ENCODE measurements at regions not wholly inside any gene's neighbourhood (a gene's known extent, or its start where the extent isn't known, plus 50 kb on each side); places are given as distances from the start of the nearest gene placed in this dataset.

DNA sequence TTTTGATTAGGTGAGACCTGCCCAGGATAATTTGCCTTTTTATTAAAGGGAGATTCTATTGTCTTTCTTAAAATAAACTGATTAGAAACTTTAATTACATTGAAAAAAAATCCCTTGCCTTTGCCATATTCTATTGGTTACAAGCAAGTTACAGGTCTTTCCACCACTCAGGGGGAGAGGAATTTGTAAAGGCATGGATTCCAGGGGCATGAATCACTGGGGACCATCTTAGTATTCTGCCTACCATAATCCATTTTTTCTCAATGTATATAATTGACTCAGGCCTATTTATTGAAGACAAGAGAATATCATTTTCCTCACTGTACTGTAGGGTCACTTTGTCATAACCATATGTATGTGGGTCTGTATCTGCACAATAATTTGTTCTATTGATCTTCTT lies 124.3 kb upstream of the PDE4B start:
- H3K27me3 ChIP-seq (replicated peaks; ENCODE audit: insufficient read depth) = no peaks in the 10 kb centered on the region
- no peaks in the 10 kb centered on the region for H3K36me3 ChIP-seq
- intact Hi-C loops (cut with DNase I) = no loop called here
- no peaks in the 10 kb centered on the region for H3K9me3 ChIP-seq
- H3K4me3 ChIP-seq = no peak overlapping the region
- no peaks in the 10 kb centered on the region for H3K4me1 ChIP-seq (replicated peaks)
- TF ChIP-seq, protein P1, sequence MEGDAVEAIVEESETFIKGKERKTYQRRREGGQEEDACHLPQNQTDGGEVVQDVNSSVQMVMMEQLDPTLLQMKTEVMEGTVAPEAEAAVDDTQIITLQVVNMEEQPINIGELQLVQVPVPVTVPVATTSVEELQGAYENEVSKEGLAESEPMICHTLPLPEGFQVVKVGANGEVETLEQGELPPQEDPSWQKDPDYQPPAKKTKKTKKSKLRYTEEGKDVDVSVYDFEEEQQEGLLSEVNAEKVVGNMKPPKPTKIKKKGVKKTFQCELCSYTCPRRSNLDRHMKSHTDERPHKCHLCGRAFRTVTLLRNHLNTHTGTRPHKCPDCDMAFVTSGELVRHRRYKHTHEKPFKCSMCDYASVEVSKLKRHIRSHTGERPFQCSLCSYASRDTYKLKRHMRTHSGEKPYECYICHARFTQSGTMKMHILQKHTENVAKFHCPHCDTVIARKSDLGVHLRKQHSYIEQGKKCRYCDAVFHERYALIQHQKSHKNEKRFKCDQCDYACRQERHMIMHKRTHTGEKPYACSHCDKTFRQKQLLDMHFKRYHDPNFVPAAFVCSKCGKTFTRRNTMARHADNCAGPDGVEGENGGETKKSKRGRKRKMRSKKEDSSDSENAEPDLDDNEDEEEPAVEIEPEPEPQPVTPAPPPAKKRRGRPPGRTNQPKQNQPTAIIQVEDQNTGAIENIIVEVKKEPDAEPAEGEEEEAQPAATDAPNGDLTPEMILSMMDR (IDR thresholded peaks at IDR 0.05) = no peak
- H3K27ac ChIP-seq = no peak overlapping the region
- DNase-seq (ENCODE audit: low spot score) = no peak

DNA sequence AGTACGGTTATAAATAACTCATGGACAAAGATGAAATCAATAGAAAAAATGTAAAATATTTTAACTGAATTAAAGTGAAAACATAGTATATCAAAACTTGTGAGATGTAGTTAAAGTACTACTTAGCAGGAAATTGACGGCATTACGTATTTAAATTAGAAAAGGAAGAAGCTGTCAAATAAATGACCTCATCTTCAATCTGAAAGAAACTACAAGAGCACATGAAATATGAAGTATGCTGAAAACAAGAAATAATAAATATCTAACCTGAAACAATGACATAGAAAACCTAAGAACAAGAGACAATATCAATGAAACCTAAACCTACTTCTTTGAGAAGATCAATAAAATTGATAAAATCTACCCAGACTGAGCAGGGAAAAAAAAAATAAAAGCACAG lies 122.2 kb upstream of the PDE4B start:
- H3K27me3 ChIP-seq (replicated peaks; ENCODE audit: insufficient read depth) = no peaks in the 10 kb centered on the region
- no peak for TF ChIP-seq POLR2A (IDR thresholded peaks at IDR 0.05)
- TF ChIP-seq POLR2AphosphoS5 (IDR thresholded peaks at IDR 0.05) = no peak
- TF ChIP-seq, protein P1 (IDR thresholded peaks at IDR 0.05) = no peak
- no peaks in the 10 kb centered on the region for H3K4me1 ChIP-seq (replicated peaks)
- H3K4me3 ChIP-seq = no peak overlapping the region
- intact Hi-C loops (cut with DNase I) = no loop called here
- no peaks in the 10 kb centered on the region for H3K36me3 ChIP-seq
- 91% methylated on average over 3 of the region's 3 CpGs for WGBS
- no peaks in the 10 kb centered on the region for H3K9me3 ChIP-seq
- DNase-seq (ENCODE audit: low spot score) = no peak
- no peak overlapping the region for H3K27ac ChIP-seq

DNA sequence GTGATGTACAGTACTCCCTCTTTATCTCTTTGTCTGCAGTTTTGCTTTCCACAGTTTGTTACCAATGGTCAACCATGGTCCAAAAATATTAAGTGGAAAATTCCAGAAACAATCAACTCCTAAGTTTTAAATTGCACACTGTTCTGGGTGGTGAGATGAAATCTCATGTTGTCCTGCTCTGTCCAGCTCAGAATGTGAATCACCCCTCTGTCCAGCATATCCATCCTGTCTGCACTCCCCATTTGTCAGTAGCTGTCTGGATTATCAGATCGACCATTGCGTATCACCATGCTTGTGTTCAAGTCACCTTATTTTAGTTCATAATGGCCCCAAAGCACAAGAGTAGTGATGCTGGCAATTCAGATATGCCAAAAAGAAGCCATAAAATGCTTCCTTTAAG lies 118.2 kb upstream of the PDE4B start:
- no peaks in the 10 kb centered on the region for H3K27me3 ChIP-seq (replicated peaks; ENCODE audit: insufficient read depth)
- no peak overlapping the region for H3K27ac ChIP-seq
- H3K4me1 ChIP-seq (replicated peaks) = no peaks in the 10 kb centered on the region
- intact Hi-C loops (cut with DNase I) = no loop called here
- no peaks in the 10 kb centered on the region for H3K36me3 ChIP-seq
- DNase-seq (ENCODE audit: low spot score) = no peak
- H3K9me3 ChIP-seq = no peaks in the 10 kb centered on the region
- H3K4me3 ChIP-seq = no peak overlapping the region
- TF ChIP-seq POLR2AphosphoS5 (IDR thresholded peaks at IDR 0.05) = no peak
- TF ChIP-seq POLR2A (IDR thresholded peaks at IDR 0.05) = no peak
- TF ChIP-seq, protein P1 (IDR thresholded peaks at IDR 0.05) = no peak
- WGBS = 91% methylated on average over 2 of the region's 2 CpGs

DNA sequence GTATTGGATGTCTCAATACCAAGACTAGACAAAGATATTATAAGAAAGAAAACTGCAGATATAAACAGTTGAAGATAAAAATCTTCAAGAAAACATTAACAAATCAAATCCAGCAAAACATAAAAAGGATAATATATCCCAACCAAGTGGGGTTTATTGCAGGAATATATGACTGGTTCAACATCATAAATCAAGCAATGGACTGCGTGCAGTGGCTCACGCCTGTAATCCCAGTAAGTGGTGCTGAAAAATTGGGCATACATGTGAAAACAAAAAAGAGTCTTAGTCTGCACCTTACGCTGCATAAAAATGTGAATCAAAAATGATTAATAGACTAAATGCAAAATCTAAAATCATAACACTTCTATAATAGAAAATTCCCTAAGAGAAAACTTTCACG lies 112.9 kb upstream of the PDE4B start:
- intact Hi-C loops (cut with DNase I) = no loop called here
- Histone ChIP-seq H3K9me3 (no peaks in the 10 kb centered on the region), H3K27ac (no peak overlapping the region), H3K4me3 (no peak overlapping the region), H3K4me1 (replicated peaks) (no peaks in the 10 kb centered on the region), H3K36me3 (no peaks in the 10 kb centered on the region), H3K27me3 (replicated peaks; ENCODE audit: insufficient read depth) (no peaks in the 10 kb centered on the region)
- no peak for DNase-seq (ENCODE audit: low spot score)
- TF ChIP-seq POLR2AphosphoS5 (IDR thresholded peaks at IDR 0.05) (no peak), POLR2A (IDR thresholded peaks at IDR 0.05) (no peak)
- TF ChIP-seq, protein P1 (IDR thresholded peaks at IDR 0.05) = no peak
- WGBS = 64% methylated on average over 4 of the region's 4 CpGs

DNA sequence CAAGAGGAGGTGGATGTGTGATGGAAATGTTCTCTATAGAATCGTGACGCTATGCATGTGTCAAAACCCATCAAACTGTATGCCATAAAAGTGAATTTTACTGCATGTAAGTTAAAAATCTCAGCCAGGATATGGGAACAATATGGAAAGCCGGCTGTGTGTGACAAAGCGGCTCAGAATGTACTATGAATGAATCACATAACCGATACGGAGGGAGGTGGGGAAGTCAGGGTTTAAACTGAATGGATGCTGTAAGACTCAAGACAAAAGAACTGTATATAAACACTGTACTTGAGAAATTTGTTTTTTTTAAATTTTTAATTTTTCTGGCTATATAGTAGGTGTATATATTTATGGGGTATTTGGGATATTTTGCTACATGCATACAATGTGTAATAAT lies 111.6 kb upstream of the PDE4B start:
- no peak overlapping the region for H3K4me3 ChIP-seq
- H3K27me3 ChIP-seq (replicated peaks; ENCODE audit: insufficient read depth) = no peaks in the 10 kb centered on the region
- intact Hi-C loops (cut with DNase I) = no loop called here
- no peaks in the 10 kb centered on the region for H3K4me1 ChIP-seq (replicated peaks)
- no peaks in the 10 kb centered on the region for H3K9me3 ChIP-seq
- no peak overlapping the region for H3K27ac ChIP-seq
- TF ChIP-seq POLR2A (IDR thresholded peaks at IDR 0.05) (no peak), POLR2AphosphoS5 (IDR thresholded peaks at IDR 0.05) (no peak)
- TF ChIP-seq, protein P1 (IDR thresholded peaks at IDR 0.05) = no peak
- no peak for DNase-seq (ENCODE audit: low spot score)
- 66% methylated on average over 6 of the region's 6 CpGs for WGBS
- no peaks in the 10 kb centered on the region for H3K36me3 ChIP-seq

All from prostate gland (tissue), 2 donors.